VCaP (cell line): ENCODE measurements at regions not wholly inside any gene's neighbourhood (a gene's known extent, or its start where the extent isn't known, plus 50 kb on each side); places are given as distances from the start of the nearest gene placed in this dataset.
A peak's percentile ranks its signal among the peaks of the same experiment; 100 is the strongest.

Experiments
- H3K27ac ChIP-seq: fragments of 450-650 bp; 2 replicates; pipeline ENCODE4 v1.5.1; 2017
- TF ChIP-seq, protein P1 (sequence below): fragments of 450-650 bp; conservative IDR thresholded peaks from 2 replicates; pipeline ENCODE4 v1.5.1; 2017; ENCODE audit warnings: mild to moderate bottlenecking, moderate library complexity

DNA sequence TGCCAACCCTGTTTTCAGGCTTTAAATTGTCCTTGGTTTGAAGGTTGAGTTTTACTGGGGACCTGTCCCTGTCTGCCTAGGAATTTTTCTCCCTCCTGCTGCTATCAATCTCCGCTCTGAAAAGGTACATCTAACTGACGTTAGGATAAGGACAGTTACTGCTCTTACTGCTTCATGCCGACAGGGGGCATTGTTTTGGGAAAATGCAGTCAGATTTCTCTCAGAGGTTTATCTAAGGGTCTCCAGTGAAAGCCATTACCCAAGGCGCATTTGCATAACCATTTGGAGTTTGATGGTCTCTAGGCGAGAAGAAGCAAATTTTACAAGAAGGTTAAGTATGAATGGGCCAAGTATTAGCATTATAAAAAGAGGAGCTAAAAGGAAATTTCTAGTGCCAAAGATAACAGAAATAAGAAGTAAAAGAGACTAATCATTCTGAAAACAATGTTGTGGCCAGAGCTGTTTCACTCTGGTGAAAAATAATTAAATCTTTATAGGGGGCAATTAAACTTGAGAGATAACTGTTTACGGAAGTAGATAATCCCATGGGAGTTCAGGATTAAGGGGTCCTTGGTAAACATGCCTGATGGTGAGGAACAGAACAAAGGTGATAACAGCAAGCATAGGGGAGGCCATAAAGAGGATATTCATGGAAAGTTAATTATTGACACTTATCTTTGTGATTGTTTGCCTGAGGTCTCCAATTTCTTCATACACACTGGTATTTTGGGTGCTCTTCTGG is 605.0 kb downstream of the MTRR start:
- TF ChIP-seq, protein P1, sequence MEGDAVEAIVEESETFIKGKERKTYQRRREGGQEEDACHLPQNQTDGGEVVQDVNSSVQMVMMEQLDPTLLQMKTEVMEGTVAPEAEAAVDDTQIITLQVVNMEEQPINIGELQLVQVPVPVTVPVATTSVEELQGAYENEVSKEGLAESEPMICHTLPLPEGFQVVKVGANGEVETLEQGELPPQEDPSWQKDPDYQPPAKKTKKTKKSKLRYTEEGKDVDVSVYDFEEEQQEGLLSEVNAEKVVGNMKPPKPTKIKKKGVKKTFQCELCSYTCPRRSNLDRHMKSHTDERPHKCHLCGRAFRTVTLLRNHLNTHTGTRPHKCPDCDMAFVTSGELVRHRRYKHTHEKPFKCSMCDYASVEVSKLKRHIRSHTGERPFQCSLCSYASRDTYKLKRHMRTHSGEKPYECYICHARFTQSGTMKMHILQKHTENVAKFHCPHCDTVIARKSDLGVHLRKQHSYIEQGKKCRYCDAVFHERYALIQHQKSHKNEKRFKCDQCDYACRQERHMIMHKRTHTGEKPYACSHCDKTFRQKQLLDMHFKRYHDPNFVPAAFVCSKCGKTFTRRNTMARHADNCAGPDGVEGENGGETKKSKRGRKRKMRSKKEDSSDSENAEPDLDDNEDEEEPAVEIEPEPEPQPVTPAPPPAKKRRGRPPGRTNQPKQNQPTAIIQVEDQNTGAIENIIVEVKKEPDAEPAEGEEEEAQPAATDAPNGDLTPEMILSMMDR: no peak
- no peak overlapping the region for H3K27ac ChIP-seq

DNA sequence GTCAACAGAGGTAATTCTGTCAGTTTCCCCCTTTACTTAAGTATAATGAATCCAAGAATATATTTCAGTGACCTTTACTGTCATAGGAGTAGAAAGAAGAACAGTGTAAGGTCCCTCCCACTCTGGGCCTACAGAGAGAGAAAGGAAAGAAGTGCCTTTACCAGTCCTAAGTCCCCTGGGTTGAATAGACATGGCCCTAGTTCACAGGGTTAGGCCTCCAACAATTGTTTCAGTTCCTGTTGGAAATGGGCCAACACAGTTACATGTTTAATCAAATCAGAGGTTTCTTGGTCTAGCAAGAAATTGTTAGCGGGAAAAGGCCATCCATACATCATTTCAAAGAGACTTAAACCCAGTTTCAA is 605.6 kb downstream of the MTRR start:
- TF ChIP-seq, protein P1: no peak
- no peak overlapping the region for H3K27ac ChIP-seq

DNA sequence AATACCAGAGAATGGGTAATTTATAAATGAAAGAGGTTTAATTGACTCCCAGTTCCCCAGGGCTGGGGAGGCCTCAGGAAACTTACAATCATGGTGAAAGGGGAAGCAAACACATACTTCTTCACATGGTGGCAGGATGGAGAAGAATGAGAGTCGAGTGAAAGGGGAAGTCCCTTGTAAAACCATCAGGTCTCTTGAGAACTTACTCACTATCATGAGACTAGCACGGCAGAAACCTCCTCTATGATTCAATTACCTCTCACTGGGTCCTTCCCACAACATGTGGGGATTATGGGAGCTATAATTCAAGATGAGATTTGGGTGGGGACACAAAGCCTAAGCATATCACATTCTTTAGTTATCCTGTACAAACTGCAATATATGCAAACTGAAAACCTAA is 609.4 kb downstream of the MTRR start:
- no peak overlapping the region for H3K27ac ChIP-seq
- TF ChIP-seq, protein P1: no peak

DNA sequence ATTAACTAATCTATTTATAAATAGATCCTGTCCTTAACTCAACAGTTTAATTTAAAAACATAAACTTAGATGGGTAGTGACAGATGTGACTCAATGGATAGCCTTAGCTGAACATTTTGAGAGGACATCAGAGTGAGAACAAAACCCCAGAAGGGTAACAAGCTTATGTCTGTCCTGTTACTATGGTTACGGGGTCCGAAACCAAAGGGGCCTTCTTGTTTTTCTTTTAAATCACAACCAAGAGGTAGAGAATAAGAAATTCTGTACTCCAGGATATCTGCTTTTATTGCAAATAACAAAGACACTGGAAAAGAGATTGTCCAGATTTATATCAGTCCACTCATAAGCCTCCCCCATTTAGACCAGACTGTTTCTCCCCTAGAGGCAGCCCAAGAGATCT is 612.1 kb downstream of the MTRR start:
- TF ChIP-seq, protein P1: no peak
- no peak overlapping the region for H3K27ac ChIP-seq

DNA sequence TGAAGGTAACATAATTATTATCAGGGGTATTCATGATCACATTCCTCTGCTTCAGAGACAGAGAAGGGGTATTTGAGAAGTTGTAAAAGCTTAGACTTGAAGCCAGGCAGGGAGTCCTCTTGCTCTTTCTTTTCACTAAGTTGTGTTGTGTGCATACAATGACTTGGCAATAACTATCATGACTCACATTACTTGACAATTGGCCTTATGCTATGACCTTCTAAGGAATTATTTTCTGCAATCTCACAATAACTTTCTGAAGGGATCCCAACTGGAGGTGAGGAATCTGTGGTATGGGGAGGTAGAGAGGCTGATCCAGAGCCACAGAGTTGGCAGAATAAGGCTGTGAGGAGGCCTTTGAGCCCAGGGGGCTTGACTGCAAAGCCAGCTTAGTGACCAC is 622.3 kb downstream of the MTRR start:
- H3K27ac ChIP-seq: no peak overlapping the region
- TF ChIP-seq, protein P1: no peak

DNA sequence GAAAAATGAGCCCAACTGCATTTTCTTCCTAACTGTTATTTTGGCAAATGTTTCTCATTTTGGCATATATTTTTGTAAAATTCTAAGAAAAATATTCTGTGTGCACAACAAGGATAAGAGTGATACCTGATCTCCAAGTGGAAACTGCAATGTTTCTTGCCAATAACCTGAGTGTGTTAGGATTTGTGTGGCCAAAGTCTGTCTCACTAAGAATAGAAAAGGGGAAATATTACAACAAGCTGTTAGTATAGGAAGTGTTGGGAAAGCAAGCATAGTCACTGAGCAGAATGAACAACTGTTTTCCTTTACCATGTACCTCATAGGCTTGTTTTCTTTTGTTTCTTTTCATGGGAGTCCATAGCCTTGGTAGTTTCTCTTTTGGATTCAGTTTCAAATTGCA is 624.2 kb downstream of the MTRR start:
- no peak overlapping the region for H3K27ac ChIP-seq
- TF ChIP-seq, protein P1: no peak

DNA sequence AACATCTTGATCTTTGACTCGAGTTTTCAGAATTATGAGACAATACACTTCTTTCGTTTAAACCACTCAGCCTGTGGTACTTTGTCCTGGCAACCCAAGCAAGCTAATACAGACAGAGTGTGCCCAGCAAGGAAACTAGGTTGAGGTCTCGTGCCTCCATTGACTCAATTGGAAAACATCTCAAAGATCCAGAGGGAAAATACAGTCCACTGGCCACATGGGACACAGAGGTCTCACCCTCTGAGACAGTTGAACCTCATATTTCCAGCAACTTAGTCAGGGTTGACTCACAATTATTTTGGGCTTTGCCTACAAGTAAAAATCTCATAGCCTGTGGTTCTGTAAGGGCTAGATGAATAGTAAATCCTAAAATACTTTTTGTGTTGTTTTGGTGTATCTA is 631.5 kb downstream of the MTRR start:
- H3K27ac ChIP-seq: peak overlapping the region; percentile 27; the same call in 1 of the 2 replicates
- TF ChIP-seq, protein P1: no peak
